Testis (tissue), 2 donors: ENCODE measurements at regions not wholly inside any gene's neighbourhood (a gene's known extent, or its start where the extent isn't known, plus 50 kb on each side); places are given as distances from the start of the nearest gene placed in this dataset.

ENCODE experiments used
- POLR2A ChIP-seq: fragments of 450-650 bp; IDR thresholded peaks from one replicate; pipeline ENCODE4 v1.6.1; 2017; ENCODE audit warnings: antibody characterized with exemption, mild to moderate bottlenecking, moderate library complexity
- TF ChIP-seq, protein P1 (sequence below), 3 experiments: fragments of 450-650 bp in 2 of 3; fragments of 200-600 bp in 1 of 3; sonication (generic) in 1 of 3; IDR thresholded peaks; one replicate each; pipeline ENCODE4 v1.5.1; 2016 to 2019; ENCODE audit warnings: antibody characterized with exemption in 3 of 3, mild to moderate bottlenecking in 2 of 3, moderate library complexity in 1 of 3

DNA sequence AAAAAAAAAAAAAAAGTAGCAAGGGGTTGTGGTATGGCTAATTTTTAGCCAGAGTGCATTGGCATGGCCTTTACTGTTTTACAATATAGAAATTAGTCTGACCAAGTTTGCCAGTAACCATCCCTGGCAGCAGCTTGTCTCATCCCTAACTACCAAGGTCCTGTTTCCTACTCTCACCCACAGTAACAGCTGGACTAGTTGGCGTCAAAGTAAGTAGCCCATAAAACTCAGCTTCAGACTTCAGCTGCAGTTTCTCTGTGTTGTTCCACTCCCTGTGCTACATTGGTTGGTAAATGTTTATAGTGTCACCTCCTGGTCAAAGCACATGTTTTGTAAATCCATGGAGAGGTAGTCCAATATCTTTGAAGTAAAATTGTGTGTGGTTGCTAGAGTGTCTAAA lies 691.3 kb downstream of the ZPLD1 start:
- TF ChIP-seq, protein P1, sequence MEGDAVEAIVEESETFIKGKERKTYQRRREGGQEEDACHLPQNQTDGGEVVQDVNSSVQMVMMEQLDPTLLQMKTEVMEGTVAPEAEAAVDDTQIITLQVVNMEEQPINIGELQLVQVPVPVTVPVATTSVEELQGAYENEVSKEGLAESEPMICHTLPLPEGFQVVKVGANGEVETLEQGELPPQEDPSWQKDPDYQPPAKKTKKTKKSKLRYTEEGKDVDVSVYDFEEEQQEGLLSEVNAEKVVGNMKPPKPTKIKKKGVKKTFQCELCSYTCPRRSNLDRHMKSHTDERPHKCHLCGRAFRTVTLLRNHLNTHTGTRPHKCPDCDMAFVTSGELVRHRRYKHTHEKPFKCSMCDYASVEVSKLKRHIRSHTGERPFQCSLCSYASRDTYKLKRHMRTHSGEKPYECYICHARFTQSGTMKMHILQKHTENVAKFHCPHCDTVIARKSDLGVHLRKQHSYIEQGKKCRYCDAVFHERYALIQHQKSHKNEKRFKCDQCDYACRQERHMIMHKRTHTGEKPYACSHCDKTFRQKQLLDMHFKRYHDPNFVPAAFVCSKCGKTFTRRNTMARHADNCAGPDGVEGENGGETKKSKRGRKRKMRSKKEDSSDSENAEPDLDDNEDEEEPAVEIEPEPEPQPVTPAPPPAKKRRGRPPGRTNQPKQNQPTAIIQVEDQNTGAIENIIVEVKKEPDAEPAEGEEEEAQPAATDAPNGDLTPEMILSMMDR (IDR thresholded peaks at IDR 0.05): no peak
- TF ChIP-seq POLR2A: no peak
